GM04504 (cell line): ENCODE measurements at regions not wholly inside any gene's neighbourhood (a gene's known extent, or its start where the extent isn't known, plus 50 kb on each side); places are given as distances from the start of the nearest gene placed in this dataset.
"Not testable (repeated sequence)": the region's sequence is repeated elsewhere in the genome, so short reads cannot be mapped to it uniquely, and the experiment has no call there.

Source experiments
- DNase-seq: peaks from one replicate; pipeline ENCODE4 v3.0.0-alpha.2; 2012; ENCODE audit warnings: low read depth

GRCh38 chr13:67438465-67438864 is 208.3 kb upstream of the PCDH9 start:
- no peak for DNase-seq

DNA sequence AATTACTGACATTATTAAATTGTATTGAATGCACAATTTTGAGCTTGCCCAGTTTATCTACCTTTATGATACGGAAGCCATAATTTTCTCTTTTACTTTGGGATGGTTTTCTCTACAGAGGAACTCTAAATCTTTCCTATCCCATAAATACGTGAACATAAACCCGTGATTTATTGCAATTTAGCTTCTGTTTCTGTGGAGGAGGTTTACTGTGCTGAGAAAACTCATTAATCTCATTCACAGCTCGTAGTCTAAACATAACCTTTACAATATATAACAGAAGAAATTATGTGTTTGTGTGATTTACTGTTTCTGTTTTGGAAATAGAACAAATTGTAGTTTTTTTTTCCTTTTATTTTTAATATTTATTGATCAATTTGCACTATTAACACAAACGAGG is 207.1 kb upstream of the PCDH9 start:
- no peak for DNase-seq

DNA sequence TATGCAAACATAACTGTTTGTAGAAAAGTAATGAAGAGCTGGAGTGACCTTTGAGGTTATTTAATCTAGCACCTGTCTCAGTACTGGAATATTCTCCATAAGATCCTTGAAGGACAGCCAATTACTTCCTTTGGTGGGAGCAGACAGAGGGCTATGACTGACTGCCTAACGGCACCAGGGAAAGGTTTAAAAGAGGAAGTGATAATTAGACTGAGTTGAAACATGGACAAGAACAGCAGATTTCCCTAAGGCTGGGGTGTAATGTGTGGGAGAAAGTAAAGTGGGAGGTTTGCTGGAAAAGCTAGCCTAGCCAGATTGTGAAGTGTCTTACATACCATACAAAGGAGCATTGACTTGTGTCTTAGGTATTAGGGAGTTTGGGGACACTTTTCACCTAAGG is 191.3 kb upstream of the PCDH9 start:
- no peak for DNase-seq

GRCh38 chr13:67416047-67416925 is 186.2 kb upstream of the PCDH9 start:
- DNase-seq = no peak

- no peak for DNase-seq
These were observed 180.5 kb upstream of the PCDH9 start for GRCh38 chr13:67410645-67411044.

- DNase-seq = no peak
These were observed 178.7 kb upstream of the PCDH9 start for GRCh38 chr13:67408798-67409197.

- no peak for DNase-seq
These were observed 172.4 kb upstream of the PCDH9 start for GRCh38 chr13:67402546-67402945.

DNA sequence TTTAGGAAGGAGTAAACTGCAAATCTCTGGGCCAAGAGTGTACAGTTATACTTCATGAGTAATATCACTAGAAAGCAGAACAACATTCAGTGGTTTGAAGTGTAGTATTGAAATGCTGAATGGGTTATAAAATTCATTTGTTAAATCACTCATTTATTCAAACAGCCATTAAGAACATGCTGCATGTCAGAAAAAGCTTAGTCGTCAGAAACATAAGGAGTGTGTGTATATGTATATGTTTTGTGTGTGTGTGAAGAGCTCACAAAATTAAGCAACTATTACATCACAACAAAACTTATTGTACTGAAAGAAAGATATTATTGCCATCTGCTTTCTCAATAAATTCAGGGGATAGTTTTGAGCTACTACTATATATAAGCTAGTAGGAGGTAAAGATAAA is 165.4 kb upstream of the PCDH9 start:
- DNase-seq = no peak

GRCh38 chr13:67392014-67392413 is 161.9 kb upstream of the PCDH9 start:
- no peak for DNase-seq

- no peak for DNase-seq
These were observed 160.4 kb upstream of the PCDH9 start for GRCh38 chr13:67390462-67391086.

- no peak for DNase-seq
These were observed 159.0 kb upstream of the PCDH9 start for GRCh38 chr13:67389171-67389570.

DNA sequence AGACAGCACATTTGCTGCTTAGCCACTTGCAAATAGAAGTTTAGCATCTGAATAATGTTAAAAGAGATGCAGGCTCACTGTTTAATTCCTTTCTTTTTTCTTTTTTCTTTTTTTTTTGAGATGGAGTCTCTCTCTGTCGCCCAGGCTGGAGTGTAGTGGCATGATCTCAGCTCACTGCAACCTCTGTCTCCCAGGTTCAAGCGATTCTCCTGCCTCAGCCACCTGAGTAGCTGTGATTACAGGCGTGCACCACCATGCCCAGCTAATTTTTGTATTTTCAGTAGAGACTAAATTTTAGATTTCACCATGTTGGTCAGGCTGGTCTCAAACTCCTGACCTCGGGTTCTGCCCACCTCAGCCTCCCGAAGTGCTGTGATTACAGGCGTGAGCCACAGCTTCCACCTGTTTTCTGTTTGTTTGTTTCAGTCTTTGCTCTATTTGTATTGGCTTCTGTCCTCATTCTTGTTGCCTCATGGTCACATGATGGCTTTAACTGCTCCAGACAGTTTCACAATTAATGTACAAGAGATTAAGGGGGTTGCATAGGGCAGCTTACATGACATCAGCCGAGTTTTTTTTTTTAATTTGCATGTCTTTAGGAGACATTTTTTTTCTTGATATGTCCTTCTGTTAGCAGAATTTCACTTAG is 153.1 kb upstream of the PCDH9 start:
- not testable (repeated sequence) for DNase-seq

DNA sequence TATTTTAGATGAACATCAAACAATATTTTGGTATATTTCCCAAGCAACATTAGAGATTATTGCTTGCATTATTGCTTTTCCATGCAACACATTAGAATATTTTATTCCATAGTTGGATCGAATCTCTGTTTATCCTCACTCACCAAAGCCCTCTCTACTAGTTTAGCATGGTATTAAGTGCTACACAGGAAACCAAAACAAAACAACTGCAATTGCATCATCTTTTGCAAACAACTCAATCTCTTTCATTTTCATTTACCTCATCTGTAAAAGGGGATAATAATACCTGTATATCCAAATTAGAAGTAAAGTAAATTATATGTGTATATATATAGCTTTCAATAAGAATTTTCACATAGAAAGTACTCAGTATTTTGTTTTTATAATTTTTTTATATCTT is 147.8 kb upstream of the PCDH9 start:
- DNase-seq = no peak

GRCh38 chr13:67374391-67374790 is 144.3 kb upstream of the PCDH9 start:
- no peak for DNase-seq

GRCh38 chr13:67372868-67373464 is 142.8 kb upstream of the PCDH9 start:
- DNase-seq = no peak

DNA sequence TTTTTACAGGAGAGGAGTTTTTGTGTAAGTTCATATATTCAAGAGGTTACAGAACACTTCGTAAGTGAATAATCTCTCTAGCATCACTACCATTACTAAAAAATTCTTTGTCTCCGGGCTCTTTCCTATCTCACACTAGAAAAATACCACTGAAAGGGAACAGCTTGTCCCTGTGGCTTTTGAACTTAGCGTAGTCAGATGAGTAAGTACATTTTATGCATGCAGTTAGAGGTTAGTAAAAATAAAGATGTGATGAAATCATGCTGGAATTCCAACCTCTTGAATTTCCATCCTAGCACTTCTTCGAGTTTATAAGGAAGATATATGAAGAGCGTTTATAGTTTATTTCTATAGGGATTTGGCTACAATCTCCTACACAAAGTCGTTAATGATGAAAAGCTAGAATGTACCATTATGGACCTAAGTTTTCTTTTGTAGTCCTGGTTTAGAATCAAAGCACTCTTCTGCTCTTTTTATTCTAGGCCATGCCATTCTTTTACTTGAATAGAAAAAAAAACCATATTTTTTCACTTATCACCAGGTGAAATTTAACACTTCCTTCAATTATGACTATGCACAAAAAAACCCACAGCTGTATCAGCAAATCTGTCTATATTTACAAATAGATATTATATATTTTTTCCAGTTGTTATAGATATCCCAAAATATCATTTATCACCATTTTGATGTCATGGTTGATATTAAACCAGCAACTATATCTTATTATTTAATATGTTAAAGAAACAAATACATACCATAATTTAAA is 139.9 kb upstream of the PCDH9 start:
- DNase-seq = peak; percentile 12

DNA sequence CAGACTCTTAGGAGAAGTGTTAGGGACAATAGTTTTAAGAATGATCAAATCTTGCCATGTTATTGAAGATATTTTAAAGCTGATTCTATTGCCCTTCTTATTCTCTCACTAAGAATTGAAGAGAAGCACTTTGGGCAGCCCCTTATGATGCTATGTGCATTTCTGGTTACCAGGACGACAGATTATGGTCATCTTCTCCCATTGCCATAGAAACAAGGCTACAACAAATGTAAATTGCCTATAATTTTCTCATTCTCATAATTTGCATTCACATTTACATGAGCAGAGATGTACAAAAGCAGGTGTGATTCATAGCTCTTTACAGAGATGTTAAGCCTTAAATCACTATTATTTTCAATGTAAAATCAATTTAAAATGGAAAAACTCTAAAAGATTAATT is 137.3 kb upstream of the PCDH9 start:
- no peak for DNase-seq

GRCh38 chr13:67366533-67366932 is 136.4 kb upstream of the PCDH9 start:
- DNase-seq = no peak

GRCh38 chr13:67355812-67356476 is 125.8 kb upstream of the PCDH9 start:
- no peak for DNase-seq

DNA sequence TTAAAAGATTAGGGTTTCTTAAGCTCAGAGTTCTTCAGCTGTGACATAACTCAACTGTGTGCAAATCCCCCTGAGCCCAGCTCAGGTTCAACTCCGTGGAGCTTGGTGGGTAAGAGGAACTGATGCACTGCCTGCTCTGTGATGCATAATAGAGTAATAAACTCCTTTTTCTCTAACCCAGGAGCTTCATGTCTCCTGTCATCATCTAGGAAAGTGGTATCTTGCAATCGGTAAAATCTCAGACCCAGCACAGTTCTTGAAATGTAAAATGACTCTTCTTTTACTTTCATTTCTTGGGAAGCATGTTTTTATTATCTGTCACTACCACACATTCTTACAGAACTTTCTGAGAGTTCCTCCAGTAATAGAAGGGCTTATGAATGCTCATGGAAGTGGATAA is 123.8 kb upstream of the PCDH9 start:
- DNase-seq = no peak

DNA sequence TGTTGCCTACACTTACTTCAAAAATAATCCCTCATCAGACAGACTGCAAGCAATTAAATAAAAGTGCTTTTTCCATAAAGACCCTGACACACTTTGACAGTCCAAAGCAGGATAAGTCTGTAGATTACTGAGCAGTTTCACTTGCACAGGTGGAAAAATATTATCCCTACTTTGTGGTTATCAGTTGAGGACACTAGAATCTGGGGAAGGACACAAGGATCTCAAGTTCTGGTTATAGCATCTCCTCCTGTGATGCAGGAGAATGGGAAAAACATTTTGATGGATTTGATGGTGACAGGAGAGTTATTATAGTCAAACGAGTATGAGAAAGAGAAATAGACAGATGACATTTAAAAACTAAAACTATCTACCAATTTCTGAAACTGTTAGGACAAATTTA is 122.9 kb upstream of the PCDH9 start:
- DNase-seq = no peak
